SU-DHL-6 (cell line): ENCODE measurements at regions not wholly inside any gene's neighbourhood (a gene's known extent, or its start where the extent isn't known, plus 50 kb on each side); places are given as distances from the start of the nearest gene placed in this dataset.
"Not testable (repeated sequence)": the region's sequence is repeated elsewhere in the genome, so short reads cannot be mapped to it uniquely, and the experiment has no call there.

Source experiments
- CTCF ChIP-seq: fragments of 200-600 bp; sonication (generic); IDR thresholded peaks from one replicate; pipeline ENCODE4 v1.5.1; 2017; ENCODE audit warnings: antibody characterized with exemption, mild to moderate bottlenecking, low read length, moderate library complexity; ENCODE audit not compliant: insufficient read depth, poor library complexity, severe bottlenecking
- EZH2phosphoT487 ChIP-seq: fragments of 200-600 bp; sonication (generic), shearing (Covaris generic); conservative IDR thresholded peaks from 2 replicates; pipeline ENCODE4 v1.6.1; 2018; ENCODE audit warnings: mild to moderate bottlenecking, antibody characterized with exemption, low read length, moderate library complexity, mixed read lengths

- not testable (repeated sequence) for TF ChIP-seq CTCF, EZH2phosphoT487
Measured at GRCh38 chr13:82459575-82459974, 1422.7 kb downstream of the SLITRK1 start.
